Middle frontal gyrus (tissue), 1 donor: ENCODE measurements at regions not wholly inside any gene's neighbourhood (a gene's known extent, or its start where the extent isn't known, plus 50 kb on each side); places are given as distances from the start of the nearest gene placed in this dataset.
A peak's percentile ranks its signal among the peaks of the same experiment; 100 is the strongest.
"Not testable (repeated sequence)": the region's sequence is repeated elsewhere in the genome, so short reads cannot be mapped to it uniquely, and the experiment has no call there.

Experiments used
- DNase-seq: peaks from one replicate; pipeline ENCODE4 v3.0.0-alpha.2; 2015; ENCODE audit warnings: low spot score; ENCODE audit errors: extremely low spot score

GRCh38 chr2:21331625-21332370 is 208.0 kb downstream of the TDRD15 start:
- DNase-seq: no peak

DNA sequence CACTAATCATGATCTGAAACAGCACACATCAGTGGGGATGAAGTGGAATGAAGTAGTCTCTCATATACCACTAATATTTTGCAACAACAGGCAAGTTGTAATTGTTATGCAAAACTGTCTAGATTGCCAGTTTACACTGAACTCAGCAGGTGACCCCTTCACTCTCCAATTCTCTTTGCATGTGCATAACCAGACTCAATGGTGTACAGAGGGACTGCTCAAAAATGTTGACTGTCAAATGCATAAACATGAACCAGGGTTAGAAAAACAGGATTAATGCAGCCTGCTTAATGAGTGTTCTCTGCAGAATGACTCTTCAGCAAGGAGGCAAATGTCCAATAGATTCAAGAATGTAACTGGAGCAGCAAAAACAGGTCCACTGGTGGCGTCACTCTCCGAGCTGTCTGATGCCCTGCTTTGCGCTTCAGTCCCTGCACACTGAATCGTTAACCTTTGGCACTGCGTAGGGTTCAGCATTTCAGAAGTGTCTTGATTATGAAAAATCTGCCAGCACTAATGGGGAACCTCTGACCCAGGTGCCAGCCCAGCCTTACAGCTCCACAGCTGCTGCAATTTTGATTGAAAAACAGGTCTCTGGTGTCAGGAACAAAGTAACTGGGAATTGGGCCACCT is 209.3 kb downstream of the TDRD15 start:
- DNase-seq: no peak

DNA sequence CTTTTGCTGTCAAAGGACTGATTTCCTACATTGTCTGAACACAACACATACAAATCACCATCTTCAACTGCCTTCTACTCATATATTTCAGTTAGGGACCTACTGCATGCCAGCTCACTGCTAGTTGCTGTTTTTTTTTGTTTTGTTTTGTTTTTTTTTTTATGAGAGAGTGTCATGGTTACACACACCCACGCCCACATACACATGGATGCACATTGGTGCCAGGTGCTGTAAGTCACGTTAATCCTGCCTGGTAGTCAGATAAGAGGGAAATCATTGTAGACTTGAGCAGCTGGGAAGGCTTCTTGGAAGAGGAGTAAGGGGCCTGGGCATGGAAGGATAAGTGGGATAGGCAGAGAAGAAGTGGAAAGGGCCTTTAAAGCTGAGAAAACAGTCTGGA is 209.9 kb downstream of the TDRD15 start:
- no peak for DNase-seq

GRCh38 chr2:21346984-21347383 is 223.2 kb downstream of the TDRD15 start:
- DNase-seq: no peak

- DNase-seq: no peak
Measured at GRCh38 chr2:21353879-21354679, 230.3 kb downstream of the TDRD15 start.

DNA sequence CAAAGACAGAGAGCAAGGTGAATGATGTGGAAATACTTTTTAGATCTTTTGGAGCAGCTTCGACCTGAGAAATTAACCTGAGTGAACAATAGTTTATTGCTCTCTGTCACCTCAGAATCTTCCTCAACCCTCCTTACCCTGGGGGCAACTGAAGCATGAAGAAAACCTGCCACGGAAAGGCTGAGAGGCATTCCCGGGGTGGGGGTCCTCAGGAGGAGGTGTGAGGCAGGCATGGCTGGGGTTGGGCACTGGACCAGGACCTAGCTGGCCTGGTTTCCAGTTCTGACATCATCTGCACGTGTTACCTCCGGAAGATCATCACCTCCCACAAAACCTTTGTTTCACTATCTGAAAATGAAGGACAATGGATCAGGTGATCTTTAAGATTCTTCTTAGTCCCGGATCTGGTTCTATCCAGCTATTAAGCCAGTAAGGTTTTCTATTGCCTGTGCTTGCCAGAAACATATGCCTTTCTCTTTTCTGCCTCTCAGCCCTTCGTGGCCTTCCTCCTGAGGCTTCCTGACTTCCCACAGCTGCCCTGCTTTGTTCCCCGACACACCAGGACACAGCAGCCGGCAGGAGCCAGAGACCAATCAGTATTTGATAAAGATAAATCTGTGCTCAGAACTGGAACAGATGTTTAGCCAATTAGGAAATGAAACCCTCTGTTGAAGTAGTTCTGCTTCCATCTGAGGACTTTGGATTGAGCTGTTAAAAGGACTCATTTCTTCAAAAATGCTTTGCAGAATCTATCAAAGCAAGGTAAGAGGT is 232.5 kb downstream of the TDRD15 start:
- DNase-seq: no peak

DNA sequence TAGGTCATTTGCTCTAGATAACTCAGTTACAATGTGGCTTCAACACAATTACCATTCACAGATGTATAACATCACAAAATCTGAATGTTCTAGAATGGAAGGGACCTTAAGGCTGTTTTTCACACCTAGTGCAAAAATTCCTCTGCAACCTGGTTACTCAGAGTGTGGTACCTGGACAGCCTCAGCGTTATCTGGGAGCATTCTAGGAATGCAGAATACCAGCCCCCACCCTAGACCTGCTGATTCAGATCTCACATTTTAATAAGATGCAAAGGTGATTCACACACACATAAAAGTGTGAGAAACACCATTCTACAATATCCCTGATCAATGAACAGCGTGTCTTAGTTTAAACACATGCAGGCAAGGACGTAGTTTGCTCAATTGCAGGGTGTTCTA is 233.1 kb downstream of the TDRD15 start:
- DNase-seq: no peak

DNA sequence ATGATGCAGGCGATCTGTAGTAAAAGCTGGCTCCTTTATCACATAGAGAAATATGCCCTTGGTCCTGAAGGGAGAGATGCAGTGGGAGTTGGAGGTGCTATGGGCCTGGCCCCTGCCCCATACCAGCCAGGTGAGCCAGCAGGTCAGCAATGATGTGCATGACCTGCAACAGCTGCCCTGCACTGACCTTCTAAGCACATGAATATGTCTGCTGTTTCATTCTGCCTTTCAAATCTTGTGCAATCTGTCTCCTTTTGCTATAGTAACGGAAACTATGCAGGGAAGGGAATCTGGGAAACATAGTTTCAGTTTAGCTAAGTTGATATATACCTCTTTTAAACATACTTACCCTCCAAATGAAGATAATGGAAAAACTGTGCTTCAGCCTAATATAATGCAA is 235.2 kb downstream of the TDRD15 start:
- DNase-seq: no peak

GRCh38 chr2:21361384-21361783 is 237.6 kb downstream of the TDRD15 start:
- DNase-seq: no peak

DNA sequence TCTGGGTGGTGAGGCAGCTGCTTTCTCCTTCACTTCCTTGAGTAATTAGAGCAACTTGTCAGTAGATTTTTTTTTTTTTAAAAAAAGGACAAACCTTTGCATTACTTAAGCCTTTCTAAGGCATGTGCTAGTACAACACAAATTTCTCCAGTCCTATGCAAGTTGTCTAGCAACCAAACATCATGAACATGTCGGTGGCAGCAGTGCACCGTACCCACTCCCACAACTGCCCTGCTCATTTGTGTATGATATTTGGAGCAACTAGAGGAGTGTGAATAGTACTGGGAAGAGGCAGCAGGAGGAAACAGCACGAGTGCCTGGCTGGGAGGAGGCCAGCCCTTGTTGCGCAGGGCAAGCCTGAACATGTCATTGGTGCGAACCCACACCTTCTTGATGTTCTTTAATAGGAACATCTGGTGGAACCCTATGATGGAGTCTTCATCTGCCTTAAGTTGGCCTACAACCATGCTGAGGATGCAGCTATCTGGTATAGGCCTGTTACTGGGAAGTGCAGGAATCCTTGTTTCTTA is 238.3 kb downstream of the TDRD15 start:
- DNase-seq: no peak

- DNase-seq: no peak
Measured at GRCh38 chr2:21363364-21363763, 239.6 kb downstream of the TDRD15 start.

- no peak for DNase-seq
Measured at GRCh38 chr2:21367421-21367820, 243.7 kb downstream of the TDRD15 start.

DNA sequence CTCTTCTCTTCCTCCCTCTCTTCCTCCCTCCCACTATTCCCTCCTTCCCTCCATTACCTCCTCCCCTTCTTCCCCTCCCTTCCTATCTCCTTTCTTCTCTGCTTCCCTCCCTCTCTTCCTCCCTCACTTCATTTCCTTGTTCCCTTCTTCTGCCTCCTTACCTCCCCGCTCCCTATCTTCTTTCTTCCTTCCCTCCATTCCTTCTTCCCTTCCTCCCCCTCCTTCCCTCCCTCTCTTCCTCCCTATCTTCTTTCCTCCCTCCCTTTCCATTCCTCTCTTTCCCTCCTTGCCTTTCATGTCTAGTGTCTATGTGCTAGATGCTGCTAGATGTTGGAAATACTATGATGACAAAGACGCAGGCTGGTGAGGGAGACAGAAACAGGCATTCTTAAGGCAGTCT is 246.0 kb downstream of the TDRD15 start:
- DNase-seq: no peak

- DNase-seq: no peak
Measured at GRCh38 chr2:21371499-21372003, 247.8 kb downstream of the TDRD15 start.

DNA sequence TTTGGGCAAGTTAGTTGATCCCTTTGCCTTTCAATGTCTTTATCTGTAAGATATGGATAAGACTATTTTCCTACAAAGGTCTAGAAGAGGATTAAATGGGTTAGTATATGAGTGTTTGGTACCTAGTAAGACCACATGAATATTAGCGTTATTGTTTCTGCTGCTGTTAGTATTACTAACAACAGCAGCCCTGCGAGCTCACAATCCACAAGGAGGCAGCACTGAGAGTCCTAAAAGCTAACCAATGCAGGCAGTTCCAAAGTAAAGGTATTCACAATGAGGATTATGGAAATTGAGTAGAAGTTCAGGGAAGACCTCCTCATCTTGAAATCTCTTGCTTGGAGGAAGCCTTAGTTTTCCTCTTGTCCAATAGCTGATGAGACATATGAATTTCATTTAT is 248.9 kb downstream of the TDRD15 start:
- DNase-seq: no peak

- DNase-seq: no peak
Measured at GRCh38 chr2:21376864-21377263, 253.1 kb downstream of the TDRD15 start.

GRCh38 chr2:21379140-21379539 is 255.4 kb downstream of the TDRD15 start:
- no peak for DNase-seq

DNA sequence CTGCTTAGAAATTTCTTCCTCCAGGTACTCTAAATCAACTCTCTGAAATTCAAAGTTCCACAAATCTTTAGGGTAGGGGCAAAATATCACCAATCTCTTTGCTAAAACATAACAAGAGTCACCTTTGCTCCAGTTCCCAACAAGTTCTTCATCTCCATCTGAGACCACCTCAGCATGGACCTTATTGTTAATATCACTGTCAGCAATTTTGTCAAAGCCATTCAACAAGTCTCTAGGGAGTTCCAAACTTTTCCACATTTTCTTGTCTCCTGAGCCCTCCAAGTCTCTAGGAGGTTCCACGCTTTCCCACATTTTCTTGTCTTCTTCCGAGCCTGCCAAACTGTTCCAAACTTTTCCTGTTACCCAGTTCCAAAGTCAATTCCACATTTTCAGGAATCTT is 255.9 kb downstream of the TDRD15 start:
- DNase-seq: not testable (repeated sequence)

GRCh38 chr2:21381421-21381820 is 257.7 kb downstream of the TDRD15 start:
- DNase-seq: peak; percentile 53

GRCh38 chr2:21382701-21383520 is 259.1 kb downstream of the TDRD15 start:
- DNase-seq: peak; percentile 56
